Loucy (cell line): ENCODE measurements at regions not wholly inside any gene's neighbourhood (a gene's known extent, or its start where the extent isn't known, plus 50 kb on each side); places are given as distances from the start of the nearest gene placed in this dataset.

Experiments
- H2AFZ ChIP-seq: fragments of 200-600 bp; sonication (generic); 2 replicates; pipeline ENCODE4 v1.6.0; 2016; ENCODE audit warnings: antibody characterized with exemption, mild to moderate bottlenecking, low read length, moderate library complexity
- H3F3A ChIP-seq: fragments of 200-600 bp; 2 replicates; pipeline ENCODE4 v1.6.0; 2016; ENCODE audit warnings: antibody characterized with exemption, low read depth, mild to moderate bottlenecking
- H3K27me3 ChIP-seq: fragments of 200-600 bp; sonication (generic); 2 replicates; pipeline ENCODE4 v1.6.1; 2014; ENCODE audit warnings: low read length, mild to moderate bottlenecking; ENCODE audit not compliant: insufficient read depth, poor library complexity, severe bottlenecking
- H3K36me3 ChIP-seq: fragments of 200-600 bp; sonication (generic); 2 replicates; pipeline ENCODE4 v1.6.1; 2016; ENCODE audit warnings: low read length; ENCODE audit not compliant: insufficient read depth
- H3K4me1 ChIP-seq: fragments of 200-600 bp; sonication (generic); 2 replicates; pipeline ENCODE4 v1.5.1; 2014; ENCODE audit warnings: low read length, mild to moderate bottlenecking; ENCODE audit not compliant: insufficient read depth, poor library complexity, severe bottlenecking
- H3K4me2 ChIP-seq: fragments of 200-600 bp; sonication (generic); 2 replicates; pipeline ENCODE4 v1.6.0; 2014; ENCODE audit warnings: antibody characterized with exemption, low read length, low read depth, mild to moderate bottlenecking; ENCODE audit not compliant: poor library complexity, severe bottlenecking
- H3K4me3 ChIP-seq: fragments of 200-600 bp; sonication (generic); 2 replicates; pipeline ENCODE4 v1.5.1; 2014; ENCODE audit warnings: low read length, mild to moderate bottlenecking, mixed read lengths; ENCODE audit not compliant: poor library complexity, severe bottlenecking
- H3K79me2 ChIP-seq: fragments of 200-600 bp; sonication (generic); 2 replicates; pipeline ENCODE4 v1.6.1; 2014; ENCODE audit warnings: low read length; ENCODE audit not compliant: insufficient read depth
- H3K9ac ChIP-seq: fragments of 200-600 bp; sonication (generic); 2 replicates; pipeline ENCODE4 v1.6.0; 2014; ENCODE audit warnings: mild to moderate bottlenecking, low read depth, low read length, moderate library complexity; ENCODE audit not compliant: poor library complexity, severe bottlenecking
- H3K9me2 ChIP-seq: fragments of 200-600 bp; sonication (generic); replicated peaks from 2 replicates; pipeline ENCODE4 v1.6.1; 2016; ENCODE audit warnings: low read depth, low read length, mixed read lengths
- H3K9me3 ChIP-seq: fragments of 200-600 bp; sonication (generic); 2 replicates; pipeline ENCODE4 v1.6.1; 2014; ENCODE audit warnings: mild to moderate bottlenecking, antibody characterized with exemption, low read length, low read depth; ENCODE audit not compliant: insufficient read depth
- H4K20me1 ChIP-seq: fragments of 200-600 bp; sonication (generic); 2 replicates; pipeline ENCODE4 v1.6.0; 2014; ENCODE audit warnings: antibody characterized with exemption, low read length, mild to moderate bottlenecking; ENCODE audit not compliant: insufficient read depth, poor library complexity, severe bottlenecking
- EZH2phosphoT487 ChIP-seq: fragments of 200-600 bp; IDR thresholded peaks from 2 replicates; pipeline ENCODE4 v1.6.1; 2018; ENCODE audit warnings: antibody characterized with exemption, mild to moderate bottlenecking, moderate library complexity, borderline replicate concordance
- TF ChIP-seq, protein P1 (sequence below): fragments of 200-600 bp; sonication (generic); conservative IDR thresholded peaks from 2 replicates; pipeline ENCODE4 v1.5.1; 2014; ENCODE audit warnings: mild to moderate bottlenecking, antibody characterized with exemption, low read length

DNA sequence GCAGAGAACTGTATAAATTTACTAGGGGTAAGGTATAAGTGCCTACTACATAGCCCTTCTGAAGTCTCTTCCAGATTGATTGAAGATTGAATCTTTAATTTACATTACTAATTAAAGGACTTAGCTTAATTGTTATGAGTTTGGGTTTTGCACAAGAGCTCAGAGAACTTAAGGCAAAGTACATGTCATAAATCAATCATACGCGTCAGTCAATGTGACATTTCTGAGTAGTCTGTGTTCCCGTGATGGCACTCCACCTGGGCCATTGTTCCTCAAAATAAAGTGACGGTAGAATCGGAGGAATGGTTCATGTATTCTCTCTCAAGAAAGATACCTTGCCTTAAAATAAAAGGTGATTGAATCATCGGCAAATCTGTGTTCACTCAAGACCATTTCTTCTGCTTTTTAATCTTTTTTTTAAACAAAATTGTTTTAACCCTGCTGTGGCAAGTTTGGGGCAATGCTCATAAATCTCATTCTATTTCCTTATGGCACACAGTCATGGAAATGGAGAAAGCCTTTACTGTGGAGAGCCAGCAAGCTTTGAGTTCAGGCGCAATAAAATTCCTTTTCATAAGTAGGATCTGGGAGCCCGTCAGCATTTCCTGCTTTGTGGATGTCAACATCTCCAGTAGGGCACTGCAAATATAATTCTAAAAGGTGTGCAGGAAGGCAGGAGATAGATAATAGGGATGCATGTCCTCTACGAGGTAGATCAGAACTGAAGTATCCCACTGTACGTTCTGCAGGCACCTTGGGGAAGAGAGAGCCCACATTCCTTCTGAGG is 427.4 kb downstream of the GATA3 start:
- H3K36me3 ChIP-seq: no peaks in the 10 kb centered on the region
- TF ChIP-seq, protein P1, sequence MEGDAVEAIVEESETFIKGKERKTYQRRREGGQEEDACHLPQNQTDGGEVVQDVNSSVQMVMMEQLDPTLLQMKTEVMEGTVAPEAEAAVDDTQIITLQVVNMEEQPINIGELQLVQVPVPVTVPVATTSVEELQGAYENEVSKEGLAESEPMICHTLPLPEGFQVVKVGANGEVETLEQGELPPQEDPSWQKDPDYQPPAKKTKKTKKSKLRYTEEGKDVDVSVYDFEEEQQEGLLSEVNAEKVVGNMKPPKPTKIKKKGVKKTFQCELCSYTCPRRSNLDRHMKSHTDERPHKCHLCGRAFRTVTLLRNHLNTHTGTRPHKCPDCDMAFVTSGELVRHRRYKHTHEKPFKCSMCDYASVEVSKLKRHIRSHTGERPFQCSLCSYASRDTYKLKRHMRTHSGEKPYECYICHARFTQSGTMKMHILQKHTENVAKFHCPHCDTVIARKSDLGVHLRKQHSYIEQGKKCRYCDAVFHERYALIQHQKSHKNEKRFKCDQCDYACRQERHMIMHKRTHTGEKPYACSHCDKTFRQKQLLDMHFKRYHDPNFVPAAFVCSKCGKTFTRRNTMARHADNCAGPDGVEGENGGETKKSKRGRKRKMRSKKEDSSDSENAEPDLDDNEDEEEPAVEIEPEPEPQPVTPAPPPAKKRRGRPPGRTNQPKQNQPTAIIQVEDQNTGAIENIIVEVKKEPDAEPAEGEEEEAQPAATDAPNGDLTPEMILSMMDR: no peak
- no peak for TF ChIP-seq EZH2phosphoT487
- no peak overlapping the region for H3K4me2 ChIP-seq
- H3K4me1 ChIP-seq: no peaks in the 10 kb centered on the region
- H3K9me2 ChIP-seq: no peaks in the 10 kb centered on the region
- no peak overlapping the region for H3K4me3 ChIP-seq
- no peaks in the 10 kb centered on the region for H4K20me1 ChIP-seq
- H3K27me3 ChIP-seq: no peaks in the 10 kb centered on the region
- H3K9me3 ChIP-seq: peaks cover 3% of the 10 kb centered on the region; the same call in 1 of the 2 replicates
- H3F3A ChIP-seq: no peaks in the 10 kb centered on the region
- no peak overlapping the region for H3K9ac ChIP-seq
- no peaks in the 10 kb centered on the region for H3K79me2 ChIP-seq
- H2AFZ ChIP-seq: no peak overlapping the region

DNA sequence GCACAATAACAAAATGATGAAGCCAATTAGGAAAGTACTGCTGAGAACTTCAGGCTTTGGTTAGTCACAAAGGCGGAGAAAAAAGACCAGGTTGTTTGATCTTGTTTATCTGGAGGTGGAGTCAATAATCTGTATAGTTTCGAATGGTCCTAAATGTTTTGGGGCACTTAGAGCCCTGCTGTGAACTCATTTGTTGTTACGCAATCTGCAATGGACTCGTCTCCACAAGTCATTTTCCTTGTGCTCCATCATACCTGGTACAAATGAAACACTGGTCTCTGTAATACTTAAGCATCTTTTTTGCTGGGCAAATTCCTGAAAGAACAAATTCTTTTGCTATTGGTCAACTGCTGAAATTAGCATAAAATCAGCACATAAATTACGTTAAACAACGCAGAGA is 430.5 kb downstream of the GATA3 start:
- H3K36me3 ChIP-seq: no peaks in the 10 kb centered on the region
- H3K9me2 ChIP-seq: no peaks in the 10 kb centered on the region
- no peak overlapping the region for H3K9ac ChIP-seq
- no peaks in the 10 kb centered on the region for H3K9me3 ChIP-seq
- no peak overlapping the region for H3K4me2 ChIP-seq
- TF ChIP-seq EZH2phosphoT487: no peak
- TF ChIP-seq, protein P1: no peak
- no peaks in the 10 kb centered on the region for H3K27me3 ChIP-seq
- H3K79me2 ChIP-seq: no peaks in the 10 kb centered on the region
- H3K4me3 ChIP-seq: no peak overlapping the region
- no peak overlapping the region for H2AFZ ChIP-seq
- no peaks in the 10 kb centered on the region for H4K20me1 ChIP-seq
- H3F3A ChIP-seq: no peaks in the 10 kb centered on the region
- H3K4me1 ChIP-seq: no peaks in the 10 kb centered on the region

DNA sequence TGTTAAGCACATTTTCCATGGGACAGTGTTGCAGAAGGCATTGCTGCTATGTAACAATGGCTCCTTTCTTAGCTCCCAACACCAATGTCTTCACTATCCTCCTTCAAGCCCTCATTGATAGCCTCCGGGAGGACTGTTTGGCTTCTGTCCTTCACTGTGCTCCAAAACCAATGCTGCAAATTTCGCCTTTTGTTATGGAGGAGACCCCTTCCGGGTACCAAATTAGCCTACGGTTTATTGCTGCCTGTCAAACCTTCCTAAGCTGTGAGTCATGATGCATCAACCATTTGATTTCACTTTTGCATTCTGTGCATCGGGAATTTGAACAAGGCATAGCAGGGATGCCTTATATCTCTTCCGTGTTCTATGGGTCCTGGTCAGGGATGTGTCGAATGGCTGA is 432.9 kb downstream of the GATA3 start:
- Histone ChIP-seq H3K4me3 (no peak overlapping the region), H3K4me2 (no peak overlapping the region), H3K9me3 (no peaks in the 10 kb centered on the region), H2AFZ (no peak overlapping the region), H3K79me2 (no peaks in the 10 kb centered on the region), H3K9me2 (no peaks in the 10 kb centered on the region), H3K36me3 (no peaks in the 10 kb centered on the region), H3K27me3 (no peaks in the 10 kb centered on the region), H3K9ac (no peak overlapping the region), H3K4me1 (no peaks in the 10 kb centered on the region), H3F3A (no peaks in the 10 kb centered on the region), H4K20me1 (no peaks in the 10 kb centered on the region)
- TF ChIP-seq, protein P1: no peak
- TF ChIP-seq EZH2phosphoT487: no peak
